ENCODE measurements at regions not wholly inside any gene's neighbourhood (a gene's known extent, or its start where the extent isn't known, plus 50 kb on each side); places are given as distances from the start of the nearest gene placed in this dataset.

DNA sequence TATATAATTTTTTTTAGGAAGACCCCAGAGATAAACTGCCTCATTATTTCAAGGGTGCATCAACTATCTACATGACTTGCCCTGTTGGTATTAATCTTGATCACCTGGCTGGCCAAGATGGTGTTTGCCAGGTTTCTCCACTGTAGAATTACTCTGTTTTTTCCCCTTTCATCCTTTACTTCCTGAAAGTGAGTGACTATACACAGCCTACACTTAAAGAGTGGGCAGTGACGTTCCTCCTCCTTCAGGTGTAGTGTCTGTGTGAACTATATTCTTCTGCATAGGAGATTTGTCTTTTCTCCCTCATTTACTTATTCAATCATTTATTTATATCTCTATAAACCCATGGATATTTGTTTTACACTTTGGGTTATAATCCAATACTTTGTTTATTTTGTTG lies 246.7 kb downstream of the IRF8 start:
- TF ChIP-seq, protein P1, sequence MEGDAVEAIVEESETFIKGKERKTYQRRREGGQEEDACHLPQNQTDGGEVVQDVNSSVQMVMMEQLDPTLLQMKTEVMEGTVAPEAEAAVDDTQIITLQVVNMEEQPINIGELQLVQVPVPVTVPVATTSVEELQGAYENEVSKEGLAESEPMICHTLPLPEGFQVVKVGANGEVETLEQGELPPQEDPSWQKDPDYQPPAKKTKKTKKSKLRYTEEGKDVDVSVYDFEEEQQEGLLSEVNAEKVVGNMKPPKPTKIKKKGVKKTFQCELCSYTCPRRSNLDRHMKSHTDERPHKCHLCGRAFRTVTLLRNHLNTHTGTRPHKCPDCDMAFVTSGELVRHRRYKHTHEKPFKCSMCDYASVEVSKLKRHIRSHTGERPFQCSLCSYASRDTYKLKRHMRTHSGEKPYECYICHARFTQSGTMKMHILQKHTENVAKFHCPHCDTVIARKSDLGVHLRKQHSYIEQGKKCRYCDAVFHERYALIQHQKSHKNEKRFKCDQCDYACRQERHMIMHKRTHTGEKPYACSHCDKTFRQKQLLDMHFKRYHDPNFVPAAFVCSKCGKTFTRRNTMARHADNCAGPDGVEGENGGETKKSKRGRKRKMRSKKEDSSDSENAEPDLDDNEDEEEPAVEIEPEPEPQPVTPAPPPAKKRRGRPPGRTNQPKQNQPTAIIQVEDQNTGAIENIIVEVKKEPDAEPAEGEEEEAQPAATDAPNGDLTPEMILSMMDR (IDR thresholded peaks at IDR 0.05; ENCODE audit: insufficient read depth, low read length, poor library complexity, severe bottlenecking) = no peak
- DNase-seq (ENCODE audit: extremely low read depth, insufficient read length) = no peak
- Histone ChIP-seq H3K4me3 (replicated peaks; ENCODE audit: low read depth, low read length) (no peak overlapping the region), H3K27me3 (replicated peaks; ENCODE audit: control insufficient read depth, insufficient read depth, low read length) (no peaks in the 10 kb centered on the region), H3K36me3 (ENCODE audit: control insufficient read depth, insufficient read depth, low read length) (no peaks in the 10 kb centered on the region)

DNA sequence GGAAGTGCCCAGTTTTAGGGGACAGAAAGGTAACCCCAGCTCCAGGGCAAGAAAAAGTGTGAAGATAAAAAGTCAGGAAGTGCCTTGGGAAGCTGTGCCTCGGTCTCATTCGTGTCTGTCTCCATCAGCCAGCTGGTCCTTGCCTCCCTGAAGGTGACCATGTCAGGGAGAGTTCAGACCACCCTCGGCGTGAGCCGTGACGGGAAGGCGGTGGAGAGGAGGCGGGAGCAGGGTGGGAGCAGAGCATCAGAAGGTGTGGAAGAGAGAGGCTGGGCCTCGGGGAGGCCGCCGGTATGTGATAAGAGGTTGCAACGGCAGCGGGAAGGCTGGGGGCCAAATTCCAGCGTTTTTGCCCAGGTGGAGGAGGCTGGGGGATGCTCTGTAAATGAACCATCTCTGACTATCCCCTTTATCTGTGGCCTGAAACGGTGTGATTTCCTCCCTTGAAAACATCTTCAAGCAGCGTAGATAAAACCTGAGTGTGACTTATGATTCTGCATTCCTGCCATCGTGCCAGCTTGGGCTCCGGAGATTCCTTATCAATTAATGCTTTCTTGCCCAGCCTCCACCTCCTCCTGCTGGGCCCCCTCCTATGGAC lies 251.8 kb downstream of the IRF8 start:
- DNase-seq (ENCODE audit: extremely low read depth, insufficient read length) = no peak
- Histone ChIP-seq H3K4me3 (replicated peaks; ENCODE audit: low read depth, low read length) (no peak overlapping the region), H3K27me3 (replicated peaks; ENCODE audit: control insufficient read depth, insufficient read depth, low read length) (no peaks in the 10 kb centered on the region; the same call in 1 of the 2 replicates), H3K36me3 (ENCODE audit: control insufficient read depth, insufficient read depth, low read length) (no peaks in the 10 kb centered on the region)
- TF ChIP-seq, protein P1 (IDR thresholded peaks at IDR 0.05; ENCODE audit: insufficient read depth, low read length, poor library complexity, severe bottlenecking) = no peak

DNA sequence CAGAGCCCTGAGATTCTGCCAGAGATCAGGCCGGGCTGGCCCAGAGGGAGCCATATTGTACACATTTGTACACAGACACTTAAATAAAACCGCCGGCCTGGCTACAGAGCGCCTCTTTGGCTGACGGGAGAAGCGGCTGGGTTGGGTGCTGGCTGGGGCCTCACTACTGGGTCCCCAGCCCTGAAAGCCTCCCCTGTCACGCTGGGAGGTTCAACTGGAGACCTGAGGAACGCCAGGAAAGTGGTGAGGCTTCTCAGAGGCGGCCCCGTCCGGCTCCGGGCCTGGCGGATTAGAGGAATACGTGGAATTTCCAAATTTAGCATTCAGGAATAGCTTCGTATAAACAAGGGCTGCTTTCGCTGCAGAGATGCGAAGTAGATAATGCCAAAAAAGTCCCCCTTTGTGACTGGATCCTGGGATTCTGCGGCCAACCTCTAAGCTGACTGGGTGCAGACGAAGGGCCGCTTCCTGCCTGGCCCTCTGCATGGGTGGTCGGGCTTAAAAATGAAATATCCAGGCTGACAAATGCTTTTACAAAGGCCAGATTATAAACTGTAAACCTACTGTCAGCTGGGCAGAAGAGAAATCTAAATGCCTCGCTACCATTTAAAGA lies 252.4 kb downstream of the IRF8 start:
- H3K4me3 ChIP-seq (replicated peaks; ENCODE audit: low read depth, low read length) = no peak overlapping the region
- TF ChIP-seq, protein P1 (IDR thresholded peaks at IDR 0.05; ENCODE audit: insufficient read depth, low read length, poor library complexity, severe bottlenecking) = no peak
- no peaks in the 10 kb centered on the region; the same call in 1 of the 2 replicates for H3K27me3 ChIP-seq (replicated peaks; ENCODE audit: control insufficient read depth, insufficient read depth, low read length)

DNA sequence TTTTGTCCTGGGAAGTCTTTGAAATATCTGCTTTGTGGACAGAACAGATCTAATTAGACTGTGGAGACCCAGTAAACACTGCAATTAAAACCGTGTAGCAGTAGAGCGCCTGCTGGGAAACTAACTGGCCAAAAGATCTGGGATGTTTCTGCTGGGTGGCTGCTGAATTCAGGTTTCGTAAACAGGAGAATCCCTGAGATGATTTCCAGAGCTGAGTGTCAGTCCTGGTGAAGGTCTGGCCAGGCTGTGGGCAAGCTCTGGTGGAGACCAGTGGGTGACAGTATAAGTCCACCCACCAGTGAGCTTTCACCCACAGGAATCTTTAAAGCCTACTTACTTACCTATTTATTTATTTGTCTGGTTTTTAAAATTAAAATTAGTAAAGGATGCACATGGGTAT lies 257.2 kb downstream of the IRF8 start:
- no peaks in the 10 kb centered on the region for H3K36me3 ChIP-seq (ENCODE audit: control insufficient read depth, insufficient read depth, low read length)
- H3K4me3 ChIP-seq (replicated peaks; ENCODE audit: low read depth, low read length) = no peak overlapping the region
- TF ChIP-seq, protein P1 (IDR thresholded peaks at IDR 0.05; ENCODE audit: insufficient read depth, low read length, poor library complexity, severe bottlenecking) = no peak
- no peaks in the 10 kb centered on the region; the same call in 1 of the 2 replicates for H3K27me3 ChIP-seq (replicated peaks; ENCODE audit: control insufficient read depth, insufficient read depth, low read length)
- no peak for DNase-seq (ENCODE audit: extremely low read depth, insufficient read length)

More for the DNA sequence above, 252.4 kb downstream of the IRF8 start:
- no peaks in the 10 kb centered on the region for H3K36me3 ChIP-seq (ENCODE audit: control insufficient read depth, insufficient read depth, low read length)
- no peak for DNase-seq (ENCODE audit: extremely low read depth, insufficient read length)

DNA sequence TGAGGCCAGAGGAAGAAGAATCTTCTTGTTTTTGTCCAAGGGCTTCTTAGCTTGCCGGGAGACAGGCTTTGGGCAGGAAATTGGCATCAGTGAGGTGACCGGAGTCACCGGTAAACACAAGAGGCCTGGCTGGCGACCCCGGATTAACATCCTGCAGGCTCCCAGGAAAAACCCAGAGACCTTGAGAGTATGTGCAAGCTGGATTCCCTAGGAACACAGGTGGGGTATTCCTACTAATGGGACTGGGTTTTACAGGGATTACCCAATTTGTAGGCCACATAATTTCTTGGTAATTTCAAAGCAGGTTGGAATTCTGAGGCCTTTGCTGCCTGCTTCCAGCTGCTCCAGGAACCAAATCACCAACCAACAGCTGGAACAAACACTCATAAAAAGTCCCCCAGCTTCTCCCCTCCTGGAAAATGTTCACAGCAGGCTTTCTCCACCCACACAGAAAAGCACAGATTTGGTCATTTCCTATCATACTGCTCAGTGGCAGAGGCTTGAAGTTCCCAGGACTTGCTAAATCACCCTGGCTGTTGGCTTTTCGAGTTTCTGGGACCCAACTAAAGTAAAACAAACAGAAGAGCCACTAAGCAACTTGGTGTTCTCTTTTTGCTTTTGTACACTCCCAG lies 258.8 kb downstream of the IRF8 start:
- no peak for DNase-seq (ENCODE audit: extremely low read depth, insufficient read length)
- Histone ChIP-seq H3K4me3 (replicated peaks; ENCODE audit: low read depth, low read length) (no peak overlapping the region), H3K36me3 (ENCODE audit: control insufficient read depth, insufficient read depth, low read length) (no peaks in the 10 kb centered on the region), H3K27me3 (replicated peaks; ENCODE audit: control insufficient read depth, insufficient read depth, low read length) (no peaks in the 10 kb centered on the region)
- TF ChIP-seq, protein P1 (IDR thresholded peaks at IDR 0.05; ENCODE audit: insufficient read depth, low read length, poor library complexity, severe bottlenecking) = no peak

Data from GM06990 (cell line).